NCI-H1930 (cell line): ENCODE measurements at regions not wholly inside any gene's neighbourhood (a gene's known extent, or its start where the extent isn't known, plus 50 kb on each side); places are given as distances from the start of the nearest gene placed in this dataset.
"Not testable (repeated sequence)": the region's sequence is repeated elsewhere in the genome, so short reads cannot be mapped to it uniquely, and the experiment has no call there.

Experiments used
- DNase-seq, 2 experiments: peaks; one replicate each; lab custom pipeline; 2025; lab: John Stamatoyannopoulos, UW

DNA sequence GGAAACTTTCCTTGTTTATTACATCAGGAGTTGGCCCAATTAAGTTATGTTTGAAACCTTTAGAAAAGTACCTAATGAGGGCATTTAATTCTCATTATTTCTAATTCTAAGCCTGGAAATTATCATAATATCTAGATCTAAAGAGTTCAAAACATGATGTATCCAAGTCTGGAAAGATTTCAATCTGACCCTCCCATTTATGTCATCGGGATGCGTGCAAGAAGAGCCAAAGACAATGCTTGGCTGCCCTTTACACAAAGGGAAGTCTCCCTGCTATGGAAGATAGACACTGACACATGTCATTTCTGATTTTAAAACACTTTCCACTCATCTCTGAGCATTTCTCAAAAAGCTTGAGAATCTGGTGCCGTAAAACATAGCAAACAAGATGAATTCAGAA lies 222.4 kb downstream of the ANTXR2 start:
- no peak for DNase-seq

DNA sequence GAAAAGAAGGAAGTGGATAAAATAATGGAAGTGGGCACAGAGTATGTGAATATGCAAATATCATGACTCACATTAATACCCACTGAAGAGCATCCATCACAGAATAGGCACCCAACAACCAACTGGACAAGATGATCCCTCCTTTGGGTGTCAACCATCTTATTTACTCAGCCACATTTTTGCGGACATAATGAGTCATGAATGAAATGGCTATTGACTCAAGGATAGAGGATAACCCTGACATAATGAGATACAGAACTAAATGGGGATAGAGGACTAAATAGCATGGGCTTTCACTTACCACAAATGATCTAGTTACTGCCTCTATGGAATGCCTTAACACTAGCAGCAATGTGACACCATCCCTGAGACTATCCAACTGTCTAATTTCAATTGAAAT lies 224.7 kb downstream of the ANTXR2 start:
- DNase-seq, result no peak

DNA sequence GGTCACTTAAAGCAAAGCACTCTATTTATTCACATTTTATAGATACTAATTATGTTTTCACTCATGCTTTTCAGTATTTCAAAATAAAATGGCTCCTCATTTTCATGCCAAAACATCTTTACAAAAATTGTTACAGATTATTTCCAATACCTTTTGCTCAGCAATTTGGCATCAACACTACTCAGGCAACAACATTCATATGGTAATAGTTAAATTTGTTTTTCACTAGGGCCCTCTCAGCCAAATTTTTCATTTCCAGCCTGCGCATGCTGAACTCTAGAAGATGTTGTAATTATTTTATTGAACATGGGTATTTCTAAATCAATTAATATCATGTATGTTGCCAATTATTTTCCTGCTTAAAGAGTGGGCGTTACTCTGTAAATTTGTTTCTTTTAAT lies 225.6 kb downstream of the ANTXR2 start:
- no peak for DNase-seq

DNA sequence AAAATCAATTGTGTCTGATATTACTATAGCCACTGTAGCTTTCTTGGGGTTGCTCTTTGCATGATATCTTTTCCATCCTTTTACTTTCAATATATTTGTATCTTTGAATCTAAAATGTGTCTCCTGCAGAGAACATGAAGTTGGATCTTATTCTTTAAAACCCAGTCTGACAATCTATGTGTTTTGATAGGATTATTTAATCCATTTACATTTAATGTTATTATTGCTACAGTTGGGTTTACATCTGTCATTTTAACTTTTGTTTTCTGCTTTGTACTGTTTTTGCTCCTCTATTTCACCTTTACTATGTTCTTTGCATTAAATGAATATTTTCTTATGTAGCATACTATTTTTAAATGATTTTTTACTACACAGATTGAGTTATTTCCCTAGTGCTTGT lies 230.9 kb downstream of the ANTXR2 start:
- no peak for DNase-seq

DNA sequence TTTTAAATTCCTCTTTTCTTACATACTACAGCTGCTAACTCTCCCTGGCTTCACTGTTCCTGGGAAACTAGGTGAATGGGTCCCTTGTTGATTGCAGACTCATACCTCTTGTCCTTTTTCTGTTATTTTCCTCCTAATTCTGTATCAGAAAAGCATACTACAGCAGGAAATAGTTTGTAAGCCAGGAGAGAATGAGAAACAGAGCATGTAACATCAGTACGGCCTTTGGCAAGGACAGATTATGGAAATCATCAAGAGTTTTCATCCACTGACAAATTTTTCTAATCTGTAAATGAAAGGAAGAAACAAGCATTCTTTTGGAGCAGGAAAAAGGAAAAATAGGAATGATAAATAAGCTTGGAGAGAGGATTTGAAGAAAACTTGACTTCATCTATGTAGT lies 239.2 kb downstream of the ANTXR2 start:
- no peak for DNase-seq

DNA sequence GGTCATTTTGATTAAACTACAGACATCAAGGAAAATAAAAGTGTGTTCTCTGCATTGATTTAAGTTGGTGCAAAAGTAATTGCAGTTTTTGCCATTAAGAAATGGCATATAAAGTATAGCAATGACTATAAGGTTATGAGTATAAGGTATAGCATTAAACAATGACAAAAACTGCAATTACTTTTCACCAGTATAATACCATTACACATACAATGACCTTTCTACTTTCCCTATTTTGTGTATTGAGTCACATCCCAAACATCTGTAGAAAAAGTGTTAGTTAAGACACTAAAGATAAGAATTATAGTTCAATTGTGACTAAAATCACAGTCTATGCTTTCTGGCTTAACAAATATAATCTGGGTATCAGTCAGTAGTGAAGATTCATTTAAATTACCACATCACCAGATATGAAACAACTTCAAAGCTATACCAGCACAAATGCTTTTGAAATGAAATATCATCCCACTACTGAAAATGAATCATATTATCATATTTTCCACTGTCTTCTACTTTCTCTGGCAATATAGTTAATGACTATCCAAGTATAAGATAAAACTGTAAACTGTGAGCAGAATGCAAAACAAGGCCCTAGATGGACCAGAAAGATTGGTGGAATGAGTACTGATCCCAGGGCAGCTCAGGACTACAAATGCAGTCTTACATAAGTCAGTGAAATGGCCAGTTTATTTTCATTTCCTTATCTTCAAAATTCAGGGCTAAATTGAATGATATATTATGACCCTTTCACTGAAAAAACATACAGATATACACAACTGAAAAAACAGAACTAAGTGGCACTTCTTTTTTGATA lies 241.1 kb downstream of the ANTXR2 start:
- DNase-seq, result no peak

DNA sequence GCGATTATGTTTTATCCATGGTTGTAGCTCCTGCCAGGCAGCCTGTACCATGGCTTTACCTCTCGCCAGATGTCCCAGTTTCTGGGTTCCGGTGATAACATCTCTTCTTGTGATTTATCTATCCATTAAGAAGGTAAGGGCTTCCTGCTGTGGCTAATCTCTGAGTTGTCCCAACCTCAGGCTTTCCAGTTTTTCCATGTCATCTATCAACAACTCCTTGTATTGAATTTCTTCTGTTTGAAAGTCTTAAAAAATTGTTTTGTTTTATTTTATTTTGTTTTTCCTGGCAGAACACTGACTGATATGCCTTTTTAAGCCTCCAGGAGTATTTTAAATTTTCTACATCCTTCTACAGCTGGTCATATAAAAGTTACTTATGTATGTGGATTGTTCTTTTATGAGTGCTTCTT lies 241.9 kb downstream of the ANTXR2 start:
- no peak for DNase-seq

DNA sequence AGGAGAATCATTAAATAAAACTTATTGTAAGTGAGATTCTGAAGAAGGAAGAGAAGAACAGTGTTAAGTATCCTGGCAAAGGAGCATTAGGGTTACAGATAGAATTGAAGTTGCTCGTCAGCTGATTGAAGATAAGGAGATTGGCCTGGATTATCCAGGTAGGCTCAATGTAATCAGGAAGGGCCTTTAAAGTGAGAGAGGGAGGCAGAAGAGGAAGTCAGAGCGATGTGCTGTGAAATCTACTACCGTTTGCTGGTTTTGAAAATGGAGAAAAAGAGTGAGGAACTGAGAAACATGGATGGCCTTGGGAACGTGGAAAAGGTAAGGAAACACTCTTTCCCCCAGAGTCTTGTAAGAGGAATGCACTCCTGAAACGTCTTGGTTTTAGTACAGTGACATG lies 245.7 kb downstream of the ANTXR2 start:
- DNase-seq, result no peak

DNA sequence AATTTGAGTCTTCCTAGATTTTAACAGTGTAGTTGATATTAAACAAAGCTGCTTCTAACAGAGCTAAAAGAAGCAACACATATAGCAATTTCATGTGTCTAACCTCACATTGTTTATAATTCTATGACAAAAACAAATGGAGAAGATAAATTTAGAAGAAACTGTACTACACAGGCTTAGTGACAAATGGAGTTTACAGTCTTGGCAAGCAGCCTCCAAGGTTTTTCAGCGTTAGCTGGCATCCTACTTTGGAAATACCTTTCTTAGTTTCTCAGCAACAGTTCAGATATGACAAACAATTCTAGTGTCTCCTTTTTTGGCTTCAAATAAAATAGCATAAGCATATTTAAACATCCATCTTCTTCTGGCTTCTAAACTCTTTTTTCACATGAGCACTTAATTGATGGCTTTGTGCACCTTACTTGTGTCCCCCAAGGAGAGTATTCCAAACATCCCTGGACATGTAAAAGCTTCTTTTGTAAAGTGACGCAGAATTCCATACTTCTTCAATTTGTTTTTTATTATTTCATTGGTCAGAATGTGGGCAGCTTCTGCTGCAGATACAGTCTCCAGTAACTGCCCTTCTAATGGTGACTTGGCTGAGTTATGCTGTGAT lies 249.8 kb downstream of the ANTXR2 start:
- DNase-seq, result no peak

DNA sequence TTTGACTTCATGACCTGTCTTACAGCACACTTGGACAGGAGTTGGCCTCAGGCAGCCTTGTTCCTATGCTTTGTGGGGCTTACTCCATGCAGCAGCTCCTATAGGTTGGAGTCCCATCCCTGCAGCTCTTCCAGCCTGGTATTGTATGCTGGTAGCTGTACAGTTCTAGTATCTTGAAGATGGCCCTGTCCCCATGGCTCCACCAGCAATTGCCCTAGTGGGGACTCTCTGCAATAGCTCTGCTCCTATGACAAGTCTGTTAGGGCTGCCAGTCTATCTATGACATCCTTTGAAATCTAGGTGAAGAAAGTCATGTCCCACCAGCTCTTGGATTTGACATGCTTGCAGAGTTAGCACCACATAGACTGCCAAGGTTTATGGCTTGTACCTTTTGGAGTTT lies 252.6 kb downstream of the ANTXR2 start:
- DNase-seq, result no peak

DNA sequence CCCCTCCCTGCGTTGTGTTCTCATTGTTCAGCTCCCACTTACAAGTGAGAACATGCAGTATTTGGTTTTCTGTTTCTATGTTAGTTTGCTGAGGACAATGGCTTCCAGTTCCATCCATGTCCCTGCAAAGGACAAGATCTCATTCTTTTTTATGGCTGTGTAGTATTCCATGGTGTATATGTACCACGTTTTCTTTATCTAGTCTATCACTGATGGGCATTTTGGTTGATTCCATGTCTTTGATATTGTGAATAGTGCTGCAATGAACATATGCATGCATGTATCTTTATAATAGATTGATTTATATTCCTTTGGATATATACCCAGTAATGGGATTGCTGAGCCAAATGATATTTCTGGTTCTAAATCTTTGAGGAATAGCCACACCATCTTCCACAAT lies 265.1 kb downstream of the ANTXR2 start:
- DNase-seq, result not testable (repeated sequence)

DNA sequence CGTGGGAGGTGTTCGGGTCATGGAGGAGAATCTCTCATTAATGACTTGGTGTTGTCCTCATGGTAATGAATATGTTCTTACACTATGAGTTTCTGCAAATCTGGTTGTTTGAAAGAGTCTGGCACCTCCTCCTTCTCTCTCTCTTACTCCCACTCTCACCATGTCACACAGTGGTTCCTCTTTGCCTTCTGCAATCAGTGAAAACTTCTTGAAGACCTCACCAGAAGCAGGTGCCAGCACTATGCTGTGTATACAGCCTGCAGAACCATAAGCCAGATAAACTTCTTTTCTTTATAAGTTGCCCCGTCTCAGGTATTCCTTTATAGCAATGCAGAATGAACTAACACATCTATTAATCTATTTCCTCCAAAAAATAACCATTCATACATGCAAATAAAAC lies 275.0 kb downstream of the ANTXR2 start:
- DNase-seq, result no peak

DNA sequence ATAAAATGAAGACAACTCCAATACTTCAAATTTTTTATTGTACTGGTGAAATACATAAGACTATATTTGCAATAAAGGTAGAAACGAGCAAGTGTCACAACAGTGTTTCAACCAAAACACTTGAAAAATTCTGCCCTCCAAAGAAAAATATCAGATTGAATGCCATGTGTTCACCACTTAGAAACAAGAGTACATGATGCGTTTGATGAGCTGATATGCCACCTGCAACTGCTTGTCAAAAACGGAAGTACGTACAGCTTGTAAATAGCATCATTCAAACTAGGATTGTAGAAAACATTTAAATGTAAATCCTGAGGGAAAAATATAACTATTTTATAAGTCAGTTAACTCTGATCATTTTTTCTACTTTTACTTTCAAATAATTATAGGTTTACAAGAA lies 276.1 kb downstream of the ANTXR2 start:
- no peak for DNase-seq

DNA sequence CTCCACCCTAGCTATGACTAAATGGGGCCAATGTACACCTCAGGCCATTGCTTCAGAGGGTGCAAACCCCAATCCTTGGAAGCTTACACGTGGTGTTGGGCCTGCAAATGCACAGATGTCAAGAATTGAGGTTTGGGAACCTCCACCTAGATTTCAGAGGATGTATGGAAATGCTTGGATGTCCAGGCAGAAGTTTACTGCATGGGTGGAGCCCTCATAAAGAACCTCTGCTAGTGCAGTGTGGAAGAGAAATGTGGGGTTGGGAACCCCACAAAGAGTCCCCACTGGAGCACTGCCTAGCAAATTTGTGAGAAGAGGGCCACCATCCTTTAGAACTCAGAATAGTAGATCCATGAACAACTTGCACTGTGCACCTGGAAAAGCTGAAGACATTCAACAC lies 284.1 kb downstream of the ANTXR2 start:
- DNase-seq, result no peak

DNA sequence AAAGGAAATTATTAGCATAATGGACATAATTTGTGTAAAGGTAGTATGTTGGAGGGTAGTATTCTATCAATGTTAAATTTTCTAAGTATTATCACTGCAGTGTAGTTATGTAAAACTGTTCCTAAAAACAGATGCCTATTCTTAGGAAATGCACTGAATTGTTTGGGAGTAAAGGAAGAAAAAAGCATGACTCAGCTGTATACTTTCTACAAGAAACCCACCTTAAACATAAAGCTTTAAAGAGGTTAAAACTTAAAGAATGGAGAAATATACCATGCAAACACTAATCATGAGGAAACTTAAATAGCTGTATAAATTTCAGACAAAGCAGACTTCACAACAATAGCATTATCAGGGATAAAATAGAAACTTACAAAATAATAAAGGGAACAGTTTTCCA lies 292.9 kb downstream of the ANTXR2 start:
- no peak for DNase-seq

DNA sequence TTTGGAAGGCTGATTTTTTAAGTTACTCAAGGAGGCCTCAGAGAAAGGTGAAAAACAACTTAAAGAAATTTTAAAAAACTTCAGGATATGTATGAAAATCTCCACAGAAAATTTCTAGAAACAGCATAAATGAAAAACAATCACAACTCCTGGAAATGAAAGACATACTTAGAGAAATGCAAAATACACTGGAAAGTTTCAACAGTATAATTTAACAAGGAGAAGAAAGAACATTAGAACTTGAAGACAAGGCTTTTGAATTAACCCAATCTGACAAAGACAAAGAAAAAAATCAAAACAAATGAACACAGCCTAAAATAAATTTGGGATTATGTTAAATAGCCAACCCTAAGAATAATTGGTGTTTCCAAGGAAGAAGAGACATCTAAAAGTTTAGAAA lies 300.5 kb downstream of the ANTXR2 start:
- DNase-seq, result no peak

DNA sequence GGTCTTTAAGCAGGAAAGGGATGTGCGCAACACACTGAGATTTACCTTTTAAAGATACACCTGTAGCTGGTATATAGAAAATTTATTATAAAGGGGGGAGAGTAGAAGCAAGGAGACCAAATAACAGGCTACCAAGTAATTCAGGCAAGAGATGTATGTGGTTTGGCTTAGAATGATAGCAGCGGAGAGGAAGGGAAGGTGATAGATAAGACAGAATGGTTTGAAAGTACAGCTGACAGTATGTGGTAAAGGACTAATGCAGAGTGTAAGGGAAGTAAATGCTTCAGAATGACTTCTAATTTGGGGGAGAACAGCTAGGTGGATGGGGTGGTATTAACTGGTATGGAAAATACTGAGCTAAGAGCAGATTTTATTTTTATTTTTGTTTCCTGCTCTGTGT lies 308.9 kb downstream of the ANTXR2 start:
- no peak for DNase-seq

DNA sequence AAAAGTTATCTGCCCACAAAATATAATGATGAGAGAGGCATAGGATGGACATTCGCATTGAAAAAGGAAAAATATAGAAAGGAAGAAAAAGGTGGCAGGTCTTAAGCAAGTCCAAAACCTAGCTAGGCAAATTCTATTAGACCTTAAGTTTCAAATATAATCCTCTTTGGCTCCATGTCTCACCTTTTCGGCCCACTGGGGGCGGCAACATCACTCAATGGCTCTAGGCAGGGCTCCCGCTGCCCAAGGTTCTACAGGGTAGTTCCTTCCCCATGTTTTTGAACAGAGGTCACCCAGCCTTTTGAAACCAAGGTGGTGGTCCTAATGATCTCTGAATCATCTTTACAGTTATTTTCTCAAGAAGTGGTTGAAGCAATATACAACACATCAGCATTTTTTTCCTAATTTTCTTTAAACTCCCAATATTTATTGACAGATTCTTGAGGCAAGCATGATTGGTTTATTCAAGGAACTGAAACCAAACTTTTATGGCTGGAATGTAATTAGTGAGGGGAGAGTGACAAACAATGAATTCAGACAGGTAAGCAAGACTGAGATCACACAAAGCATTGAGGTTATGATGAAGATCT lies 309.4 kb downstream of the ANTXR2 start:
- no peak for DNase-seq

DNA sequence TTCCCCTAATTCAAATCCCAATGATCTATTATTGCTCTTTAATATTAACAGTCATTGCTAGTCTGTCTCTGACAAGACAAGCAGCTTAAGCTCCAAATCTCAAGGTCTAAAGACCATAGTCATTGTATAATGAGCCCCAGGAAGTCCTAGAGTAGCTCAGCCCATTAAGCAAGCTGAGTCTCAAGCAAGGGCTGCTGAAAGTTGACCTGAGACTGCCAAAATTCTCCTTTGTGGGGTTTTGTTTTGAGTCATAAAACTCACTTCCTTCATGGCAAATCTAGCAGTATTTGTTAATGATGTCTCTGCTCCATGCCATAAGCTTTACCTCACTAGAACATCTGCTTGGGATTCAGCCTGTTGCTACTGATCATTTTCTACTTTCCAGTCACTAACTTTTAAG lies 313.2 kb downstream of the ANTXR2 start:
- no peak for DNase-seq

DNA sequence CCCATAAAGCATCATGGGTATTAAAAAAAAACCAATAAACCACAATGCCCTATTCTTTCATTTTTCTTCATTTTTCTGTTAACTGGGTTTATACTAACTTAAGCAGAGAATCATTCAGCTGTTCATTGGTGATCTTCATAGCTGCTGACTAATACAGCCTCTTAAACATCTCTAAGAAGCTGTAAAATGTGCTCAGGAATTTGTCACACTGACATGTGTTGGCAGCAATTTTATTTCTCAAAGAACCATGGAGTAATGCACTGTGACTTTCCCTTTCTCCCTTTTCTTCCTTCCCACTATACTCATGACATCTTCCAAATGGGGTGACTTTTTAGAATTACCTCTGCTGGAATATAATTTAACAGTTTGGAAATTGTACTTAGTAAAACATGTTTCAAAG lies 315.4 kb downstream of the ANTXR2 start:
- no peak for DNase-seq

DNA sequence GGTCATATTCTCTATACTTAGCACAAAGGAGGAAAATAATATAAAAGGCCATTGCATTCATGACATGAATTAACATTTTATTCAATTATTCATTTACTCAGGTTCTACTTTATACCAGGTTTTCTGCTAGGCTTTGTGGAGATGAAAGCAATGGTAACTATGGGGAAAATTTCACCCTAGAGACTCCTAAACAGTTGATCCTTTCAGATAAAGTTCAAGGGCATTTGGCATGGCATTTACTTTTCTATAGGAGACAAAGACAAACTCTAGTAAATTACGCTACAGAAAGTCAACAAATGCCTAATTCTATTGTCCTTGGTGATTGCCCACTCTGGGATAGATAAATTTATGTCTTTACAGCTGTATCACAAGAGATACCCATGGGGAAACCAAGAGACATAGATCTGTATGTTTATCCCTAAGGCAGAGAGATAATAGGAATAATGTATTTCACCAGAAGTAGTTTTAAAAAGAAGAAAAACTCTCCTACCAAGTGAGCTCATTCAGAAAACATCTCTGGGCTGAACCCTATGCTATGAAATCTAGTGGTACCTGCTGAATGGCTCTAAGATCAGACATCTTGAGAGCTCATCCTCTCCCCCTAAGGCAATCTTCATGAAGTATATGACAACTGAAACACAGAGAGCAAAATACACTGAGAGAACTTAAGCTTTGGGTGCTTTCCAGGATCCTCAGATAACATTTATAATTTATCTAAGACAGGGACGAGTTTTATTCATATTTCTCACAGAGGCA lies 316.7 kb downstream of the ANTXR2 start:
- peak; percentile 90 to 93 for DNase-seq

DNA sequence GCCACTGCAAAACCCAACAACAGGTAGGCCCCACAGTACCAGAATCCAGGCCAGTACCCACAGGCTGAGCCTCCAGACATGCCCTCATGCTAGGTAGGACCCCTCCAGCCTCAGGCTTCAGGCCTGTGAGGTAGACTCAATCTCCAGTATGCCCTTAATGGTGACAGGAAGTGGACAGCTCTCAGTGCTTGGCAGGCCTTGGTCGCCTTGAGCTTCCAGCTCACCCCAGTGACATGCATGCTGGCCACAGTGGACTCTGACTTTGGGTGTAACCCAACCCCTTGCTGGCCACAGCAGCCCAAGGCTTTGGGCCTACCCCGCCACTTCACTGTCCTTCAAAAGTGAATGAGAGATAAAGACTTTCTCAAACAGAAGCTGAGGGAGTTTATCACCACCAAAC lies 324.2 kb downstream of the ANTXR2 start:
- DNase-seq, result no peak

DNA sequence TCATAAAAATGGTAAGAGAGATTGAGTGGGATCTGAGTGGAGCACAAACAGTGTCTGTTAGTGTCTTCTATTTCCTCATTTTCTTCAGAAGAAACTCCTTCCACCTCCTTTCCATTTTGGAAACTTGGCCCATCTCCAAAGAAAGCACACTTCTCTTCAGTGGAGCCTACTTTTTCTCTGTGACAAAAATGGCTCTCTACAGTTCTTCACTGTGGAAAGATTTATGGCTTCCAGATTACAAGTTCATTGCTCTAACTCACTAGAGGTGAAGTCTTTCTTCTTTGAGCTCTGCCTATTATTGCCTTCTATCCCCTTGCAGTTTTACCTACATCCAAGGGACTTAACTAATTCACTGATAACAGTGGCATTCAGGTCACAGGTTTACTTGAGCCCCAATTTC lies 325.8 kb downstream of the ANTXR2 start:
- no peak for DNase-seq
